PFSK-1 (cell line): ENCODE measurements at regions not wholly inside any gene's neighbourhood (a gene's known extent, or its start where the extent isn't known, plus 50 kb on each side); places are given as distances from the start of the nearest gene placed in this dataset.

Experiments used
- FOXP2 ChIP-seq: optimal IDR thresholded peaks from 2 replicates; pipeline ENCODE3; 2011; ENCODE audit warnings: borderline replicate concordance, control low read depth, inconsistent platforms; ENCODE audit not compliant: insufficient read depth; ENCODE audit errors: extremely low read length, extremely low read depth
- POLR2AphosphoS5 ChIP-seq: IDR thresholded peaks from 2 replicates; pipeline ENCODE4 v1.6.1; 2012; ENCODE audit warnings: low read depth, mild to moderate bottlenecking, control low read depth, low read length, moderate library complexity
- SIN3A ChIP-seq: IDR thresholded peaks from 2 replicates; pipeline ENCODE4 v1.6.1; 2012; ENCODE audit warnings: mild to moderate bottlenecking, low read length, moderate library complexity, borderline replicate concordance; ENCODE audit not compliant: insufficient read depth
- TAF1 ChIP-seq: IDR thresholded peaks from 2 replicates; pipeline ENCODE4 v1.6.1; 2012; ENCODE audit warnings: low read length, control low read depth, borderline replicate concordance; ENCODE audit not compliant: insufficient read depth
- TF ChIP-seq, protein P1 (sequence below), 2 experiments: IDR thresholded peaks; 2 replicates each; pipeline versions ENCODE4 v1.6.1 to v1.8.0; 2011 to 2012; ENCODE audit warnings: low read depth in 2 of 2, low read length in 2 of 2, control low read depth in 1 of 2, inconsistent platforms in 1 of 2, mild to moderate bottlenecking in 1 of 2, moderate library complexity in 1 of 2; ENCODE audit not compliant: insufficient read depth in 1 of 2

DNA sequence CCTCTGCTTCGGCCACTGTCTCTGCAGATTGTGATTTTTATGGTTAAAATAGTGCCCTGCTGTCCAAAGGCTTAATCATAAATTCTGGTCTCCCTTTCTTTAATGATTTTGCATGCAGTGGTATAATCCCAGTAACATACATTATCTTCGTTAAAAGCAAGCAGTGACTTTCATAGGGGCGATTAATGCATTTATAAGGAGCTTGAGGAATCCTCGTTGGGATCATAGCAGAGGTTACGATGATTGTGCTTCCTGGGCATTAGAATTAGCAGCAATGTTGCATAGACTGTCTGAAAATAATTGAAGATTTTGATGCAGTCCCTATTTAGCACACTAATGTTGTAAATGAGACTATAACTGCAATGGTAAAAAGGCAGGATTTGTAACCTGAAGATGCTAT is 181.3 kb downstream of the PRL start:
- no peak for TF ChIP-seq TAF1
- TF ChIP-seq, protein P1, sequence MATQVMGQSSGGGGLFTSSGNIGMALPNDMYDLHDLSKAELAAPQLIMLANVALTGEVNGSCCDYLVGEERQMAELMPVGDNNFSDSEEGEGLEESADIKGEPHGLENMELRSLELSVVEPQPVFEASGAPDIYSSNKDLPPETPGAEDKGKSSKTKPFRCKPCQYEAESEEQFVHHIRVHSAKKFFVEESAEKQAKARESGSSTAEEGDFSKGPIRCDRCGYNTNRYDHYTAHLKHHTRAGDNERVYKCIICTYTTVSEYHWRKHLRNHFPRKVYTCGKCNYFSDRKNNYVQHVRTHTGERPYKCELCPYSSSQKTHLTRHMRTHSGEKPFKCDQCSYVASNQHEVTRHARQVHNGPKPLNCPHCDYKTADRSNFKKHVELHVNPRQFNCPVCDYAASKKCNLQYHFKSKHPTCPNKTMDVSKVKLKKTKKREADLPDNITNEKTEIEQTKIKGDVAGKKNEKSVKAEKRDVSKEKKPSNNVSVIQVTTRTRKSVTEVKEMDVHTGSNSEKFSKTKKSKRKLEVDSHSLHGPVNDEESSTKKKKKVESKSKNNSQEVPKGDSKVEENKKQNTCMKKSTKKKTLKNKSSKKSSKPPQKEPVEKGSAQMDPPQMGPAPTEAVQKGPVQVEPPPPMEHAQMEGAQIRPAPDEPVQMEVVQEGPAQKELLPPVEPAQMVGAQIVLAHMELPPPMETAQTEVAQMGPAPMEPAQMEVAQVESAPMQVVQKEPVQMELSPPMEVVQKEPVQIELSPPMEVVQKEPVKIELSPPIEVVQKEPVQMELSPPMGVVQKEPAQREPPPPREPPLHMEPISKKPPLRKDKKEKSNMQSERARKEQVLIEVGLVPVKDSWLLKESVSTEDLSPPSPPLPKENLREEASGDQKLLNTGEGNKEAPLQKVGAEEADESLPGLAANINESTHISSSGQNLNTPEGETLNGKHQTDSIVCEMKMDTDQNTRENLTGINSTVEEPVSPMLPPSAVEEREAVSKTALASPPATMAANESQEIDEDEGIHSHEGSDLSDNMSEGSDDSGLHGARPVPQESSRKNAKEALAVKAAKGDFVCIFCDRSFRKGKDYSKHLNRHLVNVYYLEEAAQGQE (IDR thresholded peaks at IDR 0.05; ENCODE audit: insufficient read depth in 1 of 2, low read depth in 2 of 2, low read length in 2 of 2): no peak
- TF ChIP-seq SIN3A: no peak
- TF ChIP-seq FOXP2: no peak
- TF ChIP-seq POLR2AphosphoS5: no peak

DNA sequence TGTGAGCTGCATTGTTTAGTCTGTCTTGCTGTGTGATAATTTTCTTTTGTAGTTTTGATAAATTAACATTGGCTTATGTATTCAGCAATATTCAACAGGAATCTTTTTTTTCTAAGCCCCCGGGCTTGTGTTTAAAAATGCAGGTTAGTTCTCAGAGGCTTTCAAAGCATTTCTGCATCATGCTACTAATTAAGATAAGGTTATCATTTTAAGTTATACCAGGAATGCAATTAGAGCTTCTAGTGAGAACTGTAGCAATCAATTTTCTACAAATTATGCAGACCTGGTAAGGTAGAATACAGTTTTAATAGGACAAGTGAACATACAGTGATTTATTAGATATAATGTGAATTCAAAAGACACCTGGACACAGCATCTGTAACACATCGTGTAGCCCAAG is 179.2 kb downstream of the PRL start:
- TF ChIP-seq FOXP2 (no peak), TAF1 (no peak), POLR2AphosphoS5 (no peak), SIN3A (no peak)
- TF ChIP-seq, protein P1 (IDR thresholded peaks at IDR 0.05; ENCODE audit: insufficient read depth in 1 of 2, low read depth in 2 of 2, low read length in 2 of 2): no peak

DNA sequence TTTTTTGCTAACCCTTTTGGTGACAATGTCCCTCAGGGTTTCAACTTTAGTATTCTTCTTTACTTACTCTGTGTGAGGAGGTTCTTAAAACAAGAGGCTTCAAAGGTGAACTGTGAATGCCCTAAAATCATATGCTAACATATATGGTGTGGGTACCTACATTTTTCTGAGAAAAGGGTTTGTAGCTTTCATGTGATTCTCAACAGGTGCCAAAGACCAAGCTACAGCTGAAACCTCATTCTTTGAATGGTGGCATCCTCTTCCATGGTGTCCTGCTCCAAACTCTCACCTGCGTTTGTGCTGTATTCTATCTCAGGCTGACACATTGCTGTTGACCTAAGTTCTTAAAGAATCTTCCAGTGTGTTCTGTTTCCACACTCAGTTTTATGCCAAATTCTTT is 177.3 kb downstream of the PRL start:
- TF ChIP-seq, protein P1 (IDR thresholded peaks at IDR 0.05; ENCODE audit: insufficient read depth in 1 of 2, low read depth in 2 of 2, low read length in 2 of 2): no peak
- no peak for TF ChIP-seq TAF1
- TF ChIP-seq POLR2AphosphoS5: no peak
- TF ChIP-seq FOXP2: no peak
- TF ChIP-seq SIN3A: no peak

DNA sequence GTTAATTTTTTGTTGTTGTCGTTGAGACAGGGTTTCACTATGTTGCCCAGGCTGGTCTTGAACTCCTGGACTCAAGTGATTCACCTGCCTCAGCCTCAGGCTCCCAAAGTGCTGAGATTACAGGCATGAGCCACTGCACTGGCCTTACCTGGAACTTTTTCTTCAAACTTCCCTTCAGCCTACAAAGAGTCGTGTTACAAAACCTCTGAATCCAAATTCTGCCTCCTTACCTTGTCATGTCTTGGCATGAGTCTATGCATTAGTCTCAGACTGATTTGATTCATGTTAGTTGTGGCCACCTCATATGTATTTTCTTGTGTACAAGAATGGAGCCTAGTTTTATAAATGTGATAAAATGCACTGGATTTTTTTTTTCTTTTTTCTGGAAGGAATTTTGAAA is 172.1 kb downstream of the PRL start:
- TF ChIP-seq SIN3A: no peak
- no peak for TF ChIP-seq TAF1
- no peak for TF ChIP-seq POLR2AphosphoS5
- no peak for TF ChIP-seq FOXP2
- TF ChIP-seq, protein P1 (IDR thresholded peaks at IDR 0.05; ENCODE audit: insufficient read depth in 1 of 2, low read depth in 2 of 2, low read length in 2 of 2): no peak

DNA sequence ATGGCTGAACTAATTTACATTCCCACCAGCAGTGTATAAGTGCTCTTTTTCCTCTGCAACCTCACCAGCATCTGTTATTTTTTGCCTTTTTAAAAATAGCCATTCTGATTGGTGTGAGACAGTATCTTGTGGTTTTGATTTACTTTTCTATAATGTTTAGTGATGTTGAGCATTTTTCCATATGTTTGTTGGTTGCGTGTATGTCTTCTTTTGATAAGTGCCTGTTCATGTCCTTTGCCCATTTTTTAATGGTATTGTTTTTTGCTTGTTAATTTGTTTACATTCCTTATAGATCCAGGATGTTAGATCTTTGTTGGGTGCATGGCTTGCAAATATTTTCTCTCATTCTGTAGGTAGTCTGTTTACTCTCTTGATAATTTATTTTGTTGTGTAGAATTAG is 169.9 kb downstream of the PRL start:
- no peak for TF ChIP-seq SIN3A
- TF ChIP-seq POLR2AphosphoS5: no peak
- TF ChIP-seq, protein P1 (IDR thresholded peaks at IDR 0.05; ENCODE audit: insufficient read depth in 1 of 2, low read depth in 2 of 2, low read length in 2 of 2): no peak
- no peak for TF ChIP-seq FOXP2
- TF ChIP-seq TAF1: no peak
